Dendritic cell treated with granulocyte-macrophage colony-stimulating factor and Interleukin-4, amounts not matched to agents 40 ng/mL and 50 ng/mL, for 4 days (primary cell): ENCODE measurements at regions not wholly inside any gene's neighbourhood (a gene's known extent, or its start where the extent isn't known, plus 50 kb on each side); places are given as distances from the start of the nearest gene placed in this dataset.

Source experiments
- H3K27ac Mint-ChIP-seq: one replicate; pipeline ENCODE4 v1.8.0; 2022; ENCODE audit warnings: mild to moderate bottlenecking, mixed read lengths
- H3K27me3 Mint-ChIP-seq: one replicate; pipeline ENCODE4 v1.8.0; 2022; ENCODE audit warnings: mild to moderate bottlenecking, mixed read lengths
- H3K36me3 Mint-ChIP-seq: one replicate; pipeline ENCODE4 v1.8.0; 2022; ENCODE audit warnings: low read depth, mixed read lengths
- H3K4me1 Mint-ChIP-seq: one replicate; pipeline ENCODE4 v1.8.0; 2022; ENCODE audit warnings: low read depth, mixed read lengths
- H3K4me3 Mint-ChIP-seq: one replicate; pipeline ENCODE4 v1.8.0; 2022; ENCODE audit warnings: mild to moderate bottlenecking, moderate library complexity, mixed read lengths
- H3K9me3 Mint-ChIP-seq: one replicate; pipeline ENCODE4 v1.8.0; 2022; ENCODE audit warnings: mixed read lengths
- intact Hi-C: fragments of 100-400 bp; cut with micrococcal nuclease; formaldehyde crosslinking; loops from one replicate; pipeline ENCODE4 v1.15.0; 2022

DNA sequence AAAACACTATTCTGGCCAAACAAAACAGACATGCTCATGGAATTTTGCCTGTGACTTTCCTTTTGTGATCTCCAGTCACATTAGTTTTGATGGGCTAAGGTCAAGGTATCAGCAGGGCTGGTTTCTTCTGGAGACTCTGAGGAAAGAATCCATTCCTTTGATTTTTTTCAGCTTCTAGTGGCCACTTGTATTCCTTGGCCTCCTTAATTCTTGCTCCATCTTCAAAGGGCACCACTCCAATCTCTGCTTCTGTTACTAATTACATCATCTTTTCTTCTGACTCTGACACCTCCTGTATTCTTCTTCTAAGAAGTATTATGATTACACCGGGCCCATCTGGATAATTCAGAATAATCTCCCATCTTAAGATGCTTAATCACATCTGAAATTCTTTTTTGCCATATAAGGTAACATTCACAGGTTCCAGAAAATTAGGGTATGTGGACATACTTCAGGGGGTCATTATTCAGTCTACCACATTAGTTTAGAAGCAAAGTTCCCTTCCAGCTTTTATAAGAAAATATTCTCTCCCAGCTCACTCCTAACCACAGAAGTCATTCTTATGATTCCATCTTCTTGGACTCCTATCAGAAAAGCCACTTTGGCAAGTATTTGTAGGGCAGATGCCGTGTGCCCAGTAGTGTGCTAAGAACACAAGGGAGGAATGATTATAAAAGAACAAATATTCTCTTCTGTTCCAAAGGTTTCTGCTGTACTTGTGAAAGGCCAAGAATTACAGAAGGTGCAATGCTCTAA lies 56.4 kb upstream of the FSHB start:
- Mint-ChIP-seq H3K4me1 (no peaks in the 10 kb centered on the region), H3K27me3 (no peaks in the 10 kb centered on the region), H3K4me3 (no peak overlapping the region), H3K27ac (no peak overlapping the region), H3K9me3 (peaks cover 42% of the 10 kb centered on the region), H3K36me3 (no peaks in the 10 kb centered on the region)
- intact Hi-C loops, result no loop called here
